GM12878 (cell line): ENCODE measurements at regions not wholly inside any gene's neighbourhood (a gene's known extent, or its start where the extent isn't known, plus 50 kb on each side); places are given as distances from the start of the nearest gene placed in this dataset.

Source experiments
- ATAC-seq: fragments of 200-7000 bp; cut with Tn5 transposase; 3 replicates; pipeline ENCODE4 v1.9.1; 2020; ENCODE audit warnings: mild to moderate bottlenecking, moderate library complexity
- BruUV-seq: library from RNA; stranded (reverse); fragments of 400-500 nt; replicated peaks from 2 replicates; lab custom pipeline; 2021; lab: Mats Ljungman, UMichigan
- CTCF ChIA-PET: fragments of 300-600 bp; sonication (Branson Sonifier 250); formaldehyde crosslinking; extraction: SDS; loops from one replicate; lab custom pipeline; 2021; ENCODE audit warnings: inconsistent platforms; lab: Yijun Ruan, JAX
- POLR2A ChIA-PET: fragments of 350-600 bp; formaldehyde crosslinking; extraction: SDS; loops from one replicate; lab custom pipeline; 2021; ENCODE audit warnings: inconsistent platforms; lab: Charles Lee
- RAD21 ChIA-PET: fragments of 300-600 bp; sonication (Branson Sonifier 250); formaldehyde crosslinking; loops from one replicate; lab custom pipeline; 2023; ENCODE audit warnings: antibody characterized with exemption; ENCODE audit not compliant: unreplicated experiment; lab: Charles Lee
- SMC1A ChIA-PET: fragments of 300-600 bp; sonication (Branson Sonifier 250); formaldehyde crosslinking; loops from one replicate; lab custom pipeline; 2023; ENCODE audit not compliant: unreplicated experiment, uncharacterized antibody; lab: Charles Lee
- DNase-seq: peaks from one replicate; pipeline ENCODE4 v3.0.0-alpha.2; 2011; ENCODE audit warnings: low read depth, low spot score
- FAIRE-seq: peaks from 3 replicates; lab custom pipeline; 2011; peaks lifted over from hg19 to GRCh38; lab: Jason Lieb, UNC
- H2AFZ ChIP-seq: 2 replicates; pipeline ENCODE4 v1.6.0; 2011; ENCODE audit warnings: low read depth, low read length, control low read depth; ENCODE audit not compliant: control insufficient read depth
- H3K27ac ChIP-seq: 2 replicates; pipeline ENCODE4 v1.5.1; 2011; ENCODE audit warnings: control low read depth; ENCODE audit not compliant: control insufficient read depth, insufficient read depth
- H3K27me3 ChIP-seq, 2 experiments: replicated peaks in 1 of 2; 2 replicates each; pipeline versions ENCODE4 v1.6.0 to v1.6.1; 2011; ENCODE audit warnings: low read length in 1 of 2; ENCODE audit not compliant: control insufficient read depth in 2 of 2, insufficient read depth in 2 of 2
- H3K36me3 ChIP-seq, 2 experiments: 2 replicates each; pipeline ENCODE4 v1.5.1; 2011; ENCODE audit warnings: low read length in 1 of 2; ENCODE audit not compliant: control insufficient read depth in 2 of 2, insufficient read depth in 2 of 2
- H3K4me1 ChIP-seq: 2 replicates; pipeline ENCODE4 v1.6.1; 2011; ENCODE audit warnings: mild to moderate bottlenecking, low read length, moderate library complexity, mixed read lengths; ENCODE audit not compliant: control insufficient read depth, insufficient read depth
- H3K4me2 ChIP-seq: 2 replicates; pipeline ENCODE4 v1.6.0; 2011; ENCODE audit warnings: control low read depth; ENCODE audit not compliant: control insufficient read depth, insufficient read depth
- H3K4me3 ChIP-seq: fragments of 200-600 bp; sonication (generic); 2 replicates; pipeline ENCODE4 v1.5.1; 2016
- H3K79me2 ChIP-seq: 2 replicates; pipeline ENCODE4 v1.6.0; 2011; ENCODE audit warnings: low read length; ENCODE audit not compliant: control insufficient read depth, insufficient read depth
- H3K9ac ChIP-seq: 2 replicates; pipeline ENCODE4 v1.8.0; 2011; ENCODE audit warnings: low read length, control low read depth, mixed read lengths; ENCODE audit not compliant: control insufficient read depth, insufficient read depth
- H3K9me3 ChIP-seq: replicated peaks from 3 replicates; pipeline ENCODE4 v1.5.1; 2011; ENCODE audit warnings: mild to moderate bottlenecking, low read length; ENCODE audit not compliant: control insufficient read depth, insufficient read depth
- H4K20me1 ChIP-seq: 2 replicates; pipeline ENCODE4 v1.6.0; 2011; ENCODE audit not compliant: control insufficient read depth, insufficient read depth
- BHLHE40 ChIP-seq, 2 experiments: fragments of 450-650 bp in 1 of 2; IDR thresholded peaks; 2 replicates each; pipeline ENCODE4 v1.6.1; 2011 to 2017; ENCODE audit warnings: low read depth in 2 of 2, borderline replicate concordance in 1 of 2, improper control_type of control experiment in 1 of 2, low read length in 1 of 2, mild to moderate bottlenecking in 1 of 2
- BMI1 ChIP-seq: fragments of 450-650 bp; IDR thresholded peaks from 2 replicates; pipeline ENCODE4 v1.6.1; 2016; ENCODE audit warnings: mild to moderate bottlenecking, moderate library complexity, borderline replicate concordance
- CBX5 ChIP-seq: sonication (generic); IDR thresholded peaks from 2 replicates; pipeline ENCODE4 v1.6.1; 2016; ENCODE audit warnings: low read depth, moderate library complexity, mild to moderate bottlenecking, inconsistent platforms
- CHD4 ChIP-seq: fragments of 200-600 bp; sonication (generic); IDR thresholded peaks from 2 replicates; pipeline ENCODE4 v1.6.1; 2016; ENCODE audit warnings: mild to moderate bottlenecking
- HCFC1 ChIP-seq: fragments of 150-350 bp; IDR thresholded peaks from 2 replicates; pipeline ENCODE4 v1.6.1; 2014; ENCODE audit warnings: low read length
- HDAC6 ChIP-seq: fragments of 200-600 bp; sonication (generic); IDR thresholded peaks from one replicate; pipeline ENCODE4 v1.8.0; 2017; ENCODE audit warnings: antibody characterized with exemption; ENCODE audit not compliant: unreplicated experiment
- JUNB ChIP-seq: IDR thresholded peaks from 2 replicates; pipeline ENCODE4 v1.6.1; 2016; ENCODE audit warnings: antibody characterized with exemption, mild to moderate bottlenecking
- KAT2A ChIP-seq: conservative IDR thresholded peaks from 2 replicates; pipeline ENCODE4 v1.6.1; 2011; ENCODE audit warnings: low read depth, low read length; ENCODE audit not compliant: control insufficient read depth
- MTA2 ChIP-seq: fragments of 450-650 bp; IDR thresholded peaks from 2 replicates; pipeline ENCODE4 v1.6.1; 2016; ENCODE audit warnings: low read depth, mild to moderate bottlenecking, moderate library complexity
- POLR2AphosphoS2 ChIP-seq: IDR thresholded peaks from 2 replicates; pipeline ENCODE4 v1.6.1; 2011; ENCODE audit warnings: low read depth, mild to moderate bottlenecking, low read length, improper control_type of control experiment, moderate library complexity
- POU2F2 ChIP-seq: IDR thresholded peaks from 3 replicates; pipeline ENCODE4 v1.6.1; 2011; ENCODE audit warnings: low read depth, mild to moderate bottlenecking, low read length, borderline replicate concordance
- RELA ChIP-seq: fragments of 450-650 bp; IDR thresholded peaks from 2 replicates; pipeline ENCODE4 v1.8.0; 2014; ENCODE audit warnings: borderline replicate concordance; ENCODE audit not compliant: partially characterized antibody
- SMC3 ChIP-seq: IDR thresholded peaks from 2 replicates; pipeline ENCODE4 v1.6.1; 2011; ENCODE audit warnings: low read length, improper control_type of control experiment, borderline replicate concordance
- SREBF1 ChIP-seq: IDR thresholded peaks from 2 replicates; pipeline ENCODE4 v1.6.1; 2012; ENCODE audit warnings: mild to moderate bottlenecking, low read length
- ZZZ3 ChIP-seq: IDR thresholded peaks from 2 replicates; pipeline ENCODE4 v1.6.1; 2011; ENCODE audit warnings: low read depth; ENCODE audit not compliant: control insufficient read depth, insufficient read length
- WGBS: methylation state at CpG from one replicate; pipeline ENCODE4 v1.1.6; 2016; ENCODE audit warnings: low lambda C conversion rate; ENCODE audit not compliant: insufficient replicate concordance, insufficient coverage; ENCODE audit errors: missing lambda C conversion rate; 5-methylcytosine and 5-hydroxymethylcytosine counted together
- in situ Hi-C: fragments of 300-500 bp; cut with MboI; formaldehyde crosslinking; loops from 9 replicates; pipeline ENCODE4 v1.14.3; 2018; ENCODE audit warnings: mixed read lengths
- intact Hi-C: fragments of 100-400 bp; cut with micrococcal nuclease; formaldehyde crosslinking; loops from one replicate; pipeline ENCODE4 v1.14.2; 2022; ENCODE audit not compliant: unreplicated experiment
- TF ChIP-seq, protein P1 (sequence below): IDR thresholded peaks from 2 replicates; pipeline ENCODE4 v1.6.1; 2011; ENCODE audit warnings: borderline replicate concordance, low read depth, mild to moderate bottlenecking, moderate library complexity, low read length; ENCODE audit not compliant: insufficient read depth, poor library complexity, severe bottlenecking
- TF ChIP-seq, protein P2 (sequence below): IDR thresholded peaks from 2 replicates; pipeline ENCODE4 v1.6.1; 2012; ENCODE audit warnings: low read length, inconsistent platforms
- TF ChIP-seq, protein P3 (sequence below): fragments of 450-650 bp; IDR thresholded peaks from 2 replicates; pipeline ENCODE4 v1.6.1; 2017; ENCODE audit warnings: mild to moderate bottlenecking, moderate library complexity

DNA sequence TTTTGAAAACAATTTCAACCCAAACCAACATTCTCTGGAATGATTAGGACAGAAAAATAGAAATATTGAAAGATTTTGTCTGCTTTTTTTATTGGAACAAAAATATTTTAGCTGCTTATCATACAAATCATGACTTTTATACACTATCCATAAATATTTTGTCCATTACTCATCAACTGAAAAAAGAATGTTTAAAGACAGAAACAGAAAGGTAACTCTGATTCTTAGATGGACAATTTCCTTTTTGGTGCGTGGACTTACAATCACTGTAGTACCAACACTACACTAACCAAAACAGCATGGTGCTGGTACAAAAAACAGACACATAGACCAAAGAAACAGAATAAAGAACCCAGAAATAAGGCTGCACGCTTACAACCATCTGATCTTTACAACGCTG lies 582.8 kb upstream of the CCDC54 start (continued):
- TF ChIP-seq, protein P1, sequence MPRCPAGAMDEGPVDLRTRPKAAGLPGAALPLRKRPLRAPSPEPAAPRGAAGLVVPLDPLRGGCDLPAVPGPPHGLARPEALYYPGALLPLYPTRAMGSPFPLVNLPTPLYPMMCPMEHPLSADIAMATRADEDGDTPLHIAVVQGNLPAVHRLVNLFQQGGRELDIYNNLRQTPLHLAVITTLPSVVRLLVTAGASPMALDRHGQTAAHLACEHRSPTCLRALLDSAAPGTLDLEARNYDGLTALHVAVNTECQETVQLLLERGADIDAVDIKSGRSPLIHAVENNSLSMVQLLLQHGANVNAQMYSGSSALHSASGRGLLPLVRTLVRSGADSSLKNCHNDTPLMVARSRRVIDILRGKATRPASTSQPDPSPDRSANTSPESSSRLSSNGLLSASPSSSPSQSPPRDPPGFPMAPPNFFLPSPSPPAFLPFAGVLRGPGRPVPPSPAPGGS, result no peak
- no peak for TF ChIP-seq CBX5
- TF ChIP-seq BHLHE40 (IDR thresholded peaks at IDR 0.05; ENCODE audit: borderline replicate concordance in 1 of 2, low read depth in 2 of 2, low read length in 1 of 2), result no peak
- no peak for TF ChIP-seq RELA
- TF ChIP-seq HCFC1, result no peak
- TF ChIP-seq JUNB, result no peak
- no peak for TF ChIP-seq CHD4
- TF ChIP-seq, all 136 proteins: peak for 0

DNA sequence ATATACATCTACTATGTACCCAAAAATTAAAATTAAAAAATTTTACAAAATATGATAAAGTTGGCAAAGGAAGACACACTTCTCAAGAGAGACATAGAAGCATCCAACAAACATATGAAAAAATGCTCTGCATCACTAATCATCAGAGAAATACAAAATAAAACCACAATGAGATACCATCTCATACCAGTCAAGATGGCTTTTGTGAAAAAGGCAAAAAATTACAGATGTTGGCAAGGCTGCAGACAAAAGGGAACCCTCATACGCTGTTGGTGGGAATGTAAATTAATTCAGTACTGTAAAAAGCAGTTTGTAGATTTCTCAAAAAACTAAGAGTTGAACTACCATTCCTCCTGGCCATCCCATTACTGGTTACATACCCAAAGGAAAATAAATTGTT lies 581.7 kb upstream of the CCDC54 start:
- Histone ChIP-seq H3K9ac (no peak overlapping the region), H2AFZ (no peak overlapping the region), H3K4me2 (no peak overlapping the region), H4K20me1 (no peaks in the 10 kb centered on the region), H3K9me3 (no peaks in the 10 kb centered on the region), H3K4me1 (no peaks in the 10 kb centered on the region), H3K27ac (no peak overlapping the region), H3K79me2 (no peaks in the 10 kb centered on the region), H3K4me3 (no peak overlapping the region), H3K36me3 (no peaks in the 10 kb centered on the region), H3K27me3 (no peaks in the 10 kb centered on the region)
- ChIA-PET RAD21 (no interaction called here), SMC1A (no interaction called here), CTCF (no interaction called here), POLR2A (no interaction called here)
- TF ChIP-seq HDAC6, result no peak
- TF ChIP-seq SMC3, result no peak
- no peak for TF ChIP-seq POLR2AphosphoS2
- no peak for TF ChIP-seq KAT2A
- no peak for TF ChIP-seq MTA2
- TF ChIP-seq POU2F2, result no peak
- TF ChIP-seq, protein P2, sequence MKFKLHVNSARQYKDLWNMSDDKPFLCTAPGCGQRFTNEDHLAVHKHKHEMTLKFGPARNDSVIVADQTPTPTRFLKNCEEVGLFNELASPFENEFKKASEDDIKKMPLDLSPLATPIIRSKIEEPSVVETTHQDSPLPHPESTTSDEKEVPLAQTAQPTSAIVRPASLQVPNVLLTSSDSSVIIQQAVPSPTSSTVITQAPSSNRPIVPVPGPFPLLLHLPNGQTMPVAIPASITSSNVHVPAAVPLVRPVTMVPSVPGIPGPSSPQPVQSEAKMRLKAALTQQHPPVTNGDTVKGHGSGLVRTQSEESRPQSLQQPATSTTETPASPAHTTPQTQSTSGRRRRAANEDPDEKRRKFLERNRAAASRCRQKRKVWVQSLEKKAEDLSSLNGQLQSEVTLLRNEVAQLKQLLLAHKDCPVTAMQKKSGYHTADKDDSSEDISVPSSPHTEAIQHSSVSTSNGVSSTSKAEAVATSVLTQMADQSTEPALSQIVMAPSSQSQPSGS, result no peak
- TF ChIP-seq BMI1, result no peak
- TF ChIP-seq SREBF1, result no peak
- TF ChIP-seq, protein P3, sequence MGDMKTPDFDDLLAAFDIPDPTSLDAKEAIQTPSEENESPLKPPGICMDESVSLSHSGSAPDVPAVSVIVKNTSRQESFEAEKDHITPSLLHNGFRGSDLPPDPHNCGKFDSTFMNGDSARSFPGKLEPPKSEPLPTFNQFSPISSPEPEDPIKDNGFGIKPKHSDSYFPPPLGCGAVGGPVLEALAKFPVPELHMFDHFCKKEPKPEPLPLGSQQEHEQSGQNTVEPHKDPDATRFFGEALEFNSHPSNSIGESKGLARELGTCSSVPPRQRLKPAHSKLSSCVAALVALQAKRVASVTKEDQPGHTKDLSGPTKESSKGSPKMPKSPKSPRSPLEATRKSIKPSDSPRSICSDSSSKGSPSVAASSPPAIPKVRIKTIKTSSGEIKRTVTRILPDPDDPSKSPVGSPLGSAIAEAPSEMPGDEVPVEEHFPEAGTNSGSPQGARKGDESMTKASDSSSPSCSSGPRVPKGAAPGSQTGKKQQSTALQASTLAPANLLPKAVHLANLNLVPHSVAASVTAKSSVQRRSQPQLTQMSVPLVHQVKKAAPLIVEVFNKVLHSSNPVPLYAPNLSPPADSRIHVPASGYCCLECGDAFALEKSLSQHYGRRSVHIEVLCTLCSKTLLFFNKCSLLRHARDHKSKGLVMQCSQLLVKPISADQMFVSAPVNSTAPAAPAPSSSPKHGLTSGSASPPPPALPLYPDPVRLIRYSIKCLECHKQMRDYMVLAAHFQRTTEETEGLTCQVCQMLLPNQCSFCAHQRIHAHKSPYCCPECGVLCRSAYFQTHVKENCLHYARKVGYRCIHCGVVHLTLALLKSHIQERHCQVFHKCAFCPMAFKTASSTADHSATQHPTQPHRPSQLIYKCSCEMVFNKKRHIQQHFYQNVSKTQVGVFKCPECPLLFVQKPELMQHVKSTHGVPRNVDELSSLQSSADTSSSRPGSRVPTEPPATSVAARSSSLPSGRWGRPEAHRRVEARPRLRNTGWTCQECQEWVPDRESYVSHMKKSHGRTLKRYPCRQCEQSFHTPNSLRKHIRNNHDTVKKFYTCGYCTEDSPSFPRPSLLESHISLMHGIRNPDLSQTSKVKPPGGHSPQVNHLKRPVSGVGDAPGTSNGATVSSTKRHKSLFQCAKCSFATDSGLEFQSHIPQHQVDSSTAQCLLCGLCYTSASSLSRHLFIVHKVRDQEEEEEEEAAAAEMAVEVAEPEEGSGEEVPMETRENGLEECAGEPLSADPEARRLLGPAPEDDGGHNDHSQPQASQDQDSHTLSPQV, result no peak
- TF ChIP-seq ZZZ3, result no peak
- ATAC-seq, result no peak
- no peak for FAIRE-seq
- intact Hi-C loops, result no loop called here
- no peak for DNase-seq
- 0% methylated on average over 1 of the region's 1 CpG for WGBS
- in situ Hi-C loops, result no loop called here
- BruUV-seq, result no TSS peak
